ENCODE measurements at regions not wholly inside any gene's neighbourhood (a gene's known extent, or its start where the extent isn't known, plus 50 kb on each side); places are given as distances from the start of the nearest gene placed in this dataset.

GRCh38 chr9:99357575-99357974 is 135.5 kb downstream of the SEC61B start:
- no peak for TF ChIP-seq CTCF (conservative IDR thresholded peaks at IDR 0.05)
- Mint-ChIP-seq H3K4me3 (no peak overlapping the region), H3K27ac (ENCODE audit: unreplicated experiment) (no peak overlapping the region), H3K4me1 (peaks cover 4% of the 10 kb centered on the region), H3K36me3 (ENCODE audit: low read depth) (no peaks in the 10 kb centered on the region), H3K9me3 (no peaks in the 10 kb centered on the region), H3K27me3 (ENCODE audit: low read depth) (peaks cover 32% of the 10 kb centered on the region)
- DNase-seq (ENCODE audit: low read depth, low spot score) = no peak

- Mint-ChIP-seq H3K4me3 (no peak overlapping the region), H3K36me3 (ENCODE audit: low read depth) (no peaks in the 10 kb centered on the region), H3K9me3 (no peaks in the 10 kb centered on the region), H3K4me1 (peaks cover 4% of the 10 kb centered on the region), H3K27ac (ENCODE audit: unreplicated experiment) (no peak overlapping the region), H3K27me3 (ENCODE audit: low read depth) (peaks cover 35% of the 10 kb centered on the region)
- DNase-seq (ENCODE audit: low read depth, low spot score) = no peak
- TF ChIP-seq CTCF (conservative IDR thresholded peaks at IDR 0.05) = no peak
Measured at GRCh38 chr9:99358668-99359067, 136.6 kb downstream of the SEC61B start.

- Mint-ChIP-seq H3K27ac (ENCODE audit: unreplicated experiment) (no peak overlapping the region), H3K9me3 (no peaks in the 10 kb centered on the region), H3K4me3 (no peak overlapping the region), H3K4me1 (peaks cover 4% of the 10 kb centered on the region), H3K36me3 (ENCODE audit: low read depth) (no peaks in the 10 kb centered on the region), H3K27me3 (ENCODE audit: low read depth) (peaks cover 35% of the 10 kb centered on the region)
- TF ChIP-seq CTCF (conservative IDR thresholded peaks at IDR 0.05) = no peak
- no peak for DNase-seq (ENCODE audit: low read depth, low spot score)
Measured at GRCh38 chr9:99359336-99359735, 137.3 kb downstream of the SEC61B start.

- Mint-ChIP-seq H3K27me3 (ENCODE audit: low read depth) (peaks cover 35% of the 10 kb centered on the region), H3K27ac (ENCODE audit: unreplicated experiment) (no peak overlapping the region), H3K4me3 (no peak overlapping the region), H3K4me1 (peaks cover 9% of the 10 kb centered on the region), H3K36me3 (ENCODE audit: low read depth) (no peaks in the 10 kb centered on the region), H3K9me3 (no peaks in the 10 kb centered on the region)
- no peak for TF ChIP-seq CTCF (conservative IDR thresholded peaks at IDR 0.05)
- DNase-seq (ENCODE audit: low read depth, low spot score) = no peak
Measured at GRCh38 chr9:99360026-99360425, 137.9 kb downstream of the SEC61B start.

GRCh38 chr9:99361817-99362216 is 139.7 kb downstream of the SEC61B start:
- DNase-seq (ENCODE audit: low read depth, low spot score) = no peak
- no peaks in the 10 kb centered on the region for H3K9me3 Mint-ChIP-seq
- H3K4me3 Mint-ChIP-seq = no peak overlapping the region
- H3K36me3 Mint-ChIP-seq (ENCODE audit: low read depth) = no peaks in the 10 kb centered on the region
- TF ChIP-seq CTCF (conservative IDR thresholded peaks at IDR 0.05) = no peak
- no peak overlapping the region for H3K27ac Mint-ChIP-seq (ENCODE audit: unreplicated experiment)
- H3K27me3 Mint-ChIP-seq (ENCODE audit: low read depth) = peaks cover 35% of the 10 kb centered on the region
- H3K4me1 Mint-ChIP-seq = peaks cover 16% of the 10 kb centered on the region

- Mint-ChIP-seq H3K27me3 (ENCODE audit: low read depth) (peaks cover 35% of the 10 kb centered on the region), H3K9me3 (no peaks in the 10 kb centered on the region)
- TF ChIP-seq CTCF (conservative IDR thresholded peaks at IDR 0.05) = no peak
Measured at GRCh38 chr9:99362321-99362720, 140.2 kb downstream of the SEC61B start.

More at GRCh38 chr9:99362321-99362720, 140.2 kb downstream of the SEC61B start:
- H3K4me1 Mint-ChIP-seq = peaks cover 22% of the 10 kb centered on the region
- DNase-seq (ENCODE audit: low read depth, low spot score) = no peak
- H3K27ac Mint-ChIP-seq (ENCODE audit: unreplicated experiment) = no peak overlapping the region
- H3K4me3 Mint-ChIP-seq = no peak overlapping the region
- H3K36me3 Mint-ChIP-seq (ENCODE audit: low read depth) = no peaks in the 10 kb centered on the region

All from neural crest cell (in vitro differentiated cells).